GM21717 (cell line): ENCODE measurements at regions not wholly inside any gene's neighbourhood (a gene's known extent, or its start where the extent isn't known, plus 50 kb on each side); places are given as distances from the start of the nearest gene placed in this dataset.
"Not testable (repeated sequence)": the region's sequence is repeated elsewhere in the genome, so short reads cannot be mapped to it uniquely, and the experiment has no call there.

Experiments used
- ATAC-seq: cut with Tn5 transposase; IDR thresholded peaks from one replicate; pipeline ENCODE4 v1.9.1; 2021; ENCODE audit warnings: mild to moderate bottlenecking, moderate library complexity; ENCODE audit not compliant: unreplicated experiment

DNA sequence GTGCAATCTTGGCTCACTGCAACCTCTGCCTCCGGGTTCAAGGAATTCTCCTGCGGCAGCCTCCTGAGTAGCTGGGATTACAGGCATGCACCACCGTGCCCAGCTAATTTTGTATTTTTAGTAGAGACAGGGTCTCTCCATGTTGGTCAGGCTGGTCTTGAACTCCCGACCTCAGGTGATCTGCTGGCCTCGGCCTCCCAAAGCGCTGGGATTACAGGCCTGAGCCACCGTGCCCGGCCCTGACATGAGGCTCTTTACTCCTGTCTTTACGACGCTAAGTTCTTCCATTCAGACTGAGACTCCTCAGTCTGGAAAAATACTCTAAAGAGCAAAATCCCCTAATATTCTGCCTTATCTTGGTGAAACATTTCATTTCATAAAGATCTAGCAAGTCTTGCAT, 331.3 kb upstream of the SGO1 start:
- ATAC-seq = not testable (repeated sequence)

- ATAC-seq = no peak
These were observed 330.3 kb upstream of the SGO1 start for GRCh38 chr3:20516311-20516710.

- no peak for ATAC-seq
These were observed 329.8 kb upstream of the SGO1 start for GRCh38 chr3:20515834-20516233.

- ATAC-seq = peak; percentile 89
These were observed 326.0 kb upstream of the SGO1 start for GRCh38 chr3:20511863-20512505.

DNA sequence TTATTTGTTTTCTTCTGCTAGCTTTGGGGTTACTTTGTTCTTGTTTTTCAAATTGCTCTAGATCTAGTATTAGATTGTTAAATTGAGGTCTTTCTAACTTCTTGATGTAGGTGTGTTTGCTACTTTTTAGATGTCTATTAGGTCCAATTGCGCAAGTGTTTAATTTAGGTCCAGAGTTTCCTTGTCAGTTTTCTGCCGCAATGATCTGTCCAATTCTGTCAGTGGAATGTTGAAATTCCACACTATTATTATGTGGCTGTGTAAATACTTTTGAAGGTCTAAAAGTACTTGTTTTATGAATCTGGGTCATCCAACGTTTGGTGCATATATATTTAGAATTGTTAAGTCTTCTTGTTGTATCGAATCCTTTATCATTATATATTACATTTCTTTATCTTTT, 324.4 kb upstream of the SGO1 start:
- no peak for ATAC-seq

- ATAC-seq = no peak
These were observed 317.5 kb upstream of the SGO1 start for GRCh38 chr3:20503394-20504082.

- ATAC-seq = no peak
These were observed 305.0 kb upstream of the SGO1 start for GRCh38 chr3:20490996-20491395.

GRCh38 chr3:20488151-20488550, 302.1 kb upstream of the SGO1 start:
- ATAC-seq = no peak

DNA sequence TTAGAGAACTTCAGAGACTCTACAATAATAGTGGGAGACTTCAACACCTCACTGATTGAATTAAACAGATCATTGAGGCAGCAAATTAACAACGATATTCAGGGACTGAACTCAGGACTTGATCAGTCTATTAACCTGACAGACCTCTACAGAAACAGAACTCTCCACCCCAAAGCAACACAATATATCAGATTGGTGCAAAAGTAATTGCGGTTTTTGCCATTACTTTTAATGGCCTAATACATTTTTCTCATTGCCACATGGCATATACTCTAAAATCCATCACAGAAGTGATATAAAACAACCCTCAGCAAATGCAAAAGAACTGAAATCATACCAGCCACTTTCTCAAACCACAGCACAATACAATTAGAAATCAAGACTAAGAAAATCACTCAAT, 298.1 kb upstream of the SGO1 start:
- no peak for ATAC-seq

DNA sequence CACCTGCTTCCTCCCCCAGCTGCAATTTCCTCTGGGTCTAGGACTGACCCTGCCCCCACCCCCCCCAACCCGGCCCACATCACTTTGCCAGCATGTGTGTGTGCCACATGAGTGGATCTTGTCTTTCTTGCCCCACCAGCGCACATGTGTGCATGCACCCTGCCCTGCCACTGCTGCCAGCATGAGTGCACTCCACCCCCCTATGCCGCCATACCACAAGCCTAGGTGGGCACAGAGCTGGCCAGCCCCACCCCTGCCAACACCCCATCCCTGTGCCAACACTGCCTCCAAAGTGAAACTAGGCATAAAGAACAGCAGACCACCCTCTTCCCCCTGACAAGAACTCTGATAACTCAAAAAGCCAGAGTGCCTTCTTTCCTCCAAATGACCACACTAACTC, 296.3 kb upstream of the SGO1 start:
- ATAC-seq = no peak

DNA sequence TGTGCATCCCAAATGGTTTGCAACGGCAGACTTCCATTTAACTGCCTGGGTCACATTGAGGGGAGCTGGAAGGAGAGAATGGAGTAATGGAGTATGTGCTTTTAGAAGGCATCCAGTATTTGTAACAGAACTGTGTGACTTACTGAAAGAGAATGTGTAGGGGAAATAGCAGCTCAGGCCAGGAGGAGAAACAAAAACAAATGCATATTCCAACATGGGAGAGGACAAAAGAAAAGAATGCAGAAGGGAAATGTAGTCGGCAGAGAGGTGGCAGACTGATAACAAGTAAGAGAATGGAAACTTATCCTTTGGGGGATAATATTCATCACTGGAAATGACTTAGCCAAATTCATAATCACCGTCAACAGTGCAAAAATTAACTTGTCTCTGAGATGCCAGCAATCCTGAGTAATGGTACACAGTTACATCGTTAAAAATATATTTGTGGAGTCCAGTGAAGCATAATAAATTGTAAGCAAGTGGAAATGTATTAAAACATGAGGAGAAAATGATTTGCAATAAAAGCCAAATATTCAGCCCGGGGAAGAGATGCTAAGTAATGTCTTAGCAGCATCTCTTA, 294.9 kb upstream of the SGO1 start:
- no peak for ATAC-seq

- no peak for ATAC-seq
These were observed 292.4 kb upstream of the SGO1 start for GRCh38 chr3:20478436-20478835.

DNA sequence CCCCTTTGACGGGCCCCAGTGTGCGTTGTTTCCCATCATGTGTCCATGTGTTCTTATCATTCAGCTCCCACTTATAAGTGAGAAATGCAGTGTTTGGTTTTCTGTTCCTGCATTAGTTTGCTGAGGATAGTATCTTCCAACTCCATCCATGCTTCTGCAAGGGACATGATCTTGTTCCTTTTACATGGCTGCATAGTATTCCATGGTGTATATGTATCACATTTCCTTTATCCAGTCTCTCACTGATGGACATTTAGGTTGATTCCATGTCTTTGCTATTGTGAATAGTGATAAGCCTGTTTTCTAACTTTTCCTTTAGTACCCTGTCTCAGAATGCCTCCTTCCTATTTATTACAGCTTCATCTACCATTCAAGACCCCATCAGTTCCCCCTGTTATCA, 278.2 kb upstream of the SGO1 start:
- ATAC-seq = not testable (repeated sequence)

- ATAC-seq = no peak
These were observed 276.7 kb upstream of the SGO1 start for GRCh38 chr3:20462723-20463122.

DNA sequence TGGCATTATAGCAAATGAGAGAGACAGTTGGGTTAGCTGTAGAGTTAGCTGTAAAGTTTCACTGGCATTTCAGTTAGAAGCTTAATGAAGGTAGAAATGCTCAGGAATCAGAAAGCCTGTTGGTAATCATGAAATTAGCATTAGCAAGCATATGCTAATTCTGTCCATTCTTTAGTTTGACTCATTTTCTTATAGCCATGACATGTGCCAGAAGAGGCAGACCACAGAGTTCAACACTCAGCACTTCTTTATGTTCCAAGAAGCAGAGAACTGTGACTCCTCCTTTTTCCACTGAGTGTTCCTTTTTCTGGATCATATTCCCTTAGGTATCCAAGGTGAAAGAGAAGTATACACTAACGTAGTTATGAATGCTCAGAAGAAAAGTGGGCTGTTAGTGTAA, 276.2 kb upstream of the SGO1 start:
- ATAC-seq = no peak

- no peak for ATAC-seq
These were observed 273.1 kb upstream of the SGO1 start for GRCh38 chr3:20458994-20459716.

- no peak for ATAC-seq
These were observed 270.5 kb upstream of the SGO1 start for GRCh38 chr3:20456511-20456910.

- ATAC-seq = no peak
These were observed 265.2 kb upstream of the SGO1 start for GRCh38 chr3:20451170-20451569.

DNA sequence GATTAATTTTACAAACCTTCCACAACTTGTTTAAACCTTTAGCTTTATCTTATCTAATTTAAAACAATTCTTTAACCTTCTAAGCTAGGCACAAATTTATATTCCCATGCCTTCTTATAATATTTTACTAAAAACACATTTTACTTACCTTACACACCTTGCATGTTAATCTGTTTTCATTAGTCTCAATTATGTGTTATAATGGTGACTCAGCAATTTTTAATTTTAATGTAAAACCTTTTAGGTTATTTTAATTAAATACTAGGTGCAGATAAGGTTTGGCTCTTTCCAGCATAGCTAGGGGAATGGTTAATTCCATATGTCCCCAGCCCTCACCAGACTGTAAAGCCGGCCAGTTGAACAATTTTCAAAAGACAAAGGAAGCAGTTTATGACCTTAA, 264.6 kb upstream of the SGO1 start:
- ATAC-seq = no peak

DNA sequence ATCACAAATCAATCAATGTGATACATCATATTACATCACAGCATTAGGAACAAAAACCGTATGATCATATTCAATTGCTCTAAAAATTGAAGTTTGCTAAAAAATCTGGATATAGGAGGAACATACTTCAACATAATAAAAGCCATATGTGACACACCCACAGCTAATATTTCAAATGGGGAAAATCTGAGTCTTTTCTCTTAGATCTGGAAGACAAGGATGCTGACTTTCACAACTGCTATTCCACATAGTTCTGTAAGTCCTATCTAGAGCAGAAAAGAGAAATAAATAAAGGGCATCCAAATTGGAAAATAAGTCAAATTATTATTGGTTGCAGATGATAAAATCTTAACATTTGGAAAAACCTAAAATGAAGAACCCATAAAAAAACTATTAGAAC, 256.8 kb upstream of the SGO1 start:
- no peak for ATAC-seq

GRCh38 chr3:20427268-20427667, 241.3 kb upstream of the SGO1 start:
- ATAC-seq = not testable (repeated sequence)

GRCh38 chr3:20425138-20425537, 239.1 kb upstream of the SGO1 start:
- ATAC-seq = no peak
